ENCODE measurements at regions not wholly inside any gene's neighbourhood (a gene's known extent, or its start where the extent isn't known, plus 50 kb on each side); places are given as distances from the start of the nearest gene placed in this dataset.

GRCh38 chr5:105952875-105953274 is 1717.9 kb downstream of the EFNA5 start:
- no peak overlapping the region for H3K4me3 ChIP-seq
- H3K9me3 ChIP-seq = no peaks in the 10 kb centered on the region
- no peaks in the 10 kb centered on the region for H3K36me3 ChIP-seq
- no peak overlapping the region for H3K27ac ChIP-seq
- TF ChIP-seq POLR2AphosphoS5 (IDR thresholded peaks at IDR 0.05) (no peak), CTCF (IDR thresholded peaks at IDR 0.05) (no peak), EP300 (IDR thresholded peaks at IDR 0.05) (no peak), POLR2A (IDR thresholded peaks at IDR 0.05) (no peak)
- H3K27me3 ChIP-seq = no peaks in the 10 kb centered on the region
- intact Hi-C loops (cut with DNase I; ENCODE audit: low total_unique reads) = no loop called here
- no peaks in the 10 kb centered on the region for H3K4me1 ChIP-seq
- DNase-seq = peak in 1 of 2 donors; percentile 38
- 52 to 69% (median 66%) methylated on average over 3 of the region's 3 CpGs for WGBS, 5 donors

- DNase-seq = no peak
- Histone ChIP-seq H3K4me1 (no peaks in the 10 kb centered on the region), H3K4me3 (no peak overlapping the region), H3K27me3 (no peaks in the 10 kb centered on the region), H3K27ac (no peak overlapping the region), H3K9me3 (no peaks in the 10 kb centered on the region), H3K36me3 (no peaks in the 10 kb centered on the region)
- 74 to 87% (median 79%) methylated on average over 2 of the region's 2 CpGs for WGBS, 5 donors
- intact Hi-C loops (cut with DNase I; ENCODE audit: low total_unique reads) = no loop called here
- TF ChIP-seq CTCF (IDR thresholded peaks at IDR 0.05) (no peak), EP300 (IDR thresholded peaks at IDR 0.05) (no peak), POLR2A (IDR thresholded peaks at IDR 0.05) (no peak), POLR2AphosphoS5 (IDR thresholded peaks at IDR 0.05) (no peak)
Measured at GRCh38 chr5:105947461-105947860, 1723.3 kb downstream of the EFNA5 start.

GRCh38 chr5:105945203-105945972 is 1725.3 kb downstream of the EFNA5 start:
- no peaks in the 10 kb centered on the region for H3K27me3 ChIP-seq
- no peaks in the 10 kb centered on the region for H3K9me3 ChIP-seq
- no peak overlapping the region for H3K4me3 ChIP-seq
- DNase-seq = no peak
- 80 to 85% (median 83%) methylated on average over 4 of the region's 4 CpGs for WGBS, 5 donors
- TF ChIP-seq EP300 (IDR thresholded peaks at IDR 0.05) (no peak), POLR2AphosphoS5 (IDR thresholded peaks at IDR 0.05) (no peak), CTCF (IDR thresholded peaks at IDR 0.05) (no peak), POLR2A (IDR thresholded peaks at IDR 0.05) (no peak)
- H3K36me3 ChIP-seq = no peaks in the 10 kb centered on the region
- H3K27ac ChIP-seq = no peak overlapping the region
- intact Hi-C loops (cut with DNase I; ENCODE audit: low total_unique reads) = no loop called here
- H3K4me1 ChIP-seq = no peaks in the 10 kb centered on the region

- intact Hi-C loops (cut with DNase I; ENCODE audit: low total_unique reads) = no loop called here
- no peaks in the 10 kb centered on the region for H3K27me3 ChIP-seq
- no peak for TF ChIP-seq CTCF (IDR thresholded peaks at IDR 0.05)
- no peak for TF ChIP-seq POLR2A (IDR thresholded peaks at IDR 0.05)
- no peak for TF ChIP-seq EP300 (IDR thresholded peaks at IDR 0.05)
- no peak for TF ChIP-seq POLR2AphosphoS5 (IDR thresholded peaks at IDR 0.05)
Measured at GRCh38 chr5:105940181-105940580, 1730.6 kb downstream of the EFNA5 start.

More at GRCh38 chr5:105940181-105940580, 1730.6 kb downstream of the EFNA5 start:
- Histone ChIP-seq H3K9me3 (peaks cover 0 to 10% (median 3%) of the 10 kb centered on the region in 4 donors), H3K27ac (no peak overlapping the region), H3K4me3 (no peak overlapping the region), H3K4me1 (no peaks in the 10 kb centered on the region), H3K36me3 (no peaks in the 10 kb centered on the region)
- DNase-seq = no peak

All from stomach (tissue), 8 donors.